Esophagus mucosa (tissue), 1 donor: ENCODE measurements at regions not wholly inside any gene's neighbourhood (a gene's known extent, or its start where the extent isn't known, plus 50 kb on each side); places are given as distances from the start of the nearest gene placed in this dataset.

Source experiments
- ATAC-seq: fragments of 200-7000 bp; cut with Tn5 transposase; one replicate; pipeline ENCODE4 v1.9.1; 2020
- donor health status: DM: yes; HTN: yes; CAD: no.

DNA sequence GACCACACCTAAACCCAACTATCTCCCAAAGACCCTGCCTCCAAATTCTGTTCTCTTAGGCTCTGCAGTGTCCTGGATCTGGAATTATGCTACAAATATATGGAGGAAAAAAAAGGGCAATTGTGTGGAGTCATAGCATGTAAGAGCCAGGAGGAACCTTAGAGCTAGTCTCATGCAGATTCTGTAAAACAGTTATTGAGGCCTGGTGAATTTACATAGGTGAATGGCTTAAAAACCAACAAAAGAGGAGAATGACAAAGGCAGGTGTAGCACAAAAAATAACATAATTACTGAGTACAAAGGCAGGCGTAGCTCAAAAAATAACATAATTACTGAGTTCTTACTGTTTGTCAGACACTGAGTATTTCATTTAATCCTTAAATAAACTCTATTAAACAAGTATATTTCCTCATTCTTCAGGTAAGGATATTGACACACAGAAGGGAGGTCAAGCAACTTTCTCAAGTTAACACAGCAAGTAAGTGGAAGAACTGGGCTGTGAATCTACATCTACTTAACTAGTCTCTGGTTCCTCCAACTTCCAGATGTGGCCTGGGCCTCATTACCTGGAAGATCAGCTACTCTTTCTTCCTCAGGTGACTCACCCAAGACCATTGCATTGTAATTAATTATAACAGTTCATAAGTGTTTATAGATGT lies 938.9 kb upstream of the TENM4 start:
- ATAC-seq = peak; percentile 91

DNA sequence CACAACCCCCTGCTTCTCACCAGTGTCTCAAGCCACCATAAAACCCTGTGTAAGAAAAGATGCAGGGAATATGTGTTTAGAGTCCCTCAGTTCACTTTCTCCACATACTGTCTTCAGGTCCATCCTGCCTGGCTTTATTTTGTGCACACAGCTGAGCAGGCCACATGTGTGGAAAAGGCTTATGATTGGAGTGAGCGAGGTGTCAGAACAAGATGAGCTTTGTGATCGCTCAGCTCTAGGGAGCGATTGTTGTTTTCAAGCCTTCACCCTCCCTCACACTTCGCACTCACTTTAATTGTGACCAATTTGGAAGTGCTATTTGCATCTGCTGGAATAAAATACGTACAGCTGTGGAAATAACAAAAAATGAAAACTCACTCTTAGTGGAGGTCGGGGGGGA lies 931.1 kb upstream of the TENM4 start:
- ATAC-seq = no peak

- no peak for ATAC-seq
Observed at GRCh38 chr11:80365980-80366379, 925.1 kb upstream of the TENM4 start.

DNA sequence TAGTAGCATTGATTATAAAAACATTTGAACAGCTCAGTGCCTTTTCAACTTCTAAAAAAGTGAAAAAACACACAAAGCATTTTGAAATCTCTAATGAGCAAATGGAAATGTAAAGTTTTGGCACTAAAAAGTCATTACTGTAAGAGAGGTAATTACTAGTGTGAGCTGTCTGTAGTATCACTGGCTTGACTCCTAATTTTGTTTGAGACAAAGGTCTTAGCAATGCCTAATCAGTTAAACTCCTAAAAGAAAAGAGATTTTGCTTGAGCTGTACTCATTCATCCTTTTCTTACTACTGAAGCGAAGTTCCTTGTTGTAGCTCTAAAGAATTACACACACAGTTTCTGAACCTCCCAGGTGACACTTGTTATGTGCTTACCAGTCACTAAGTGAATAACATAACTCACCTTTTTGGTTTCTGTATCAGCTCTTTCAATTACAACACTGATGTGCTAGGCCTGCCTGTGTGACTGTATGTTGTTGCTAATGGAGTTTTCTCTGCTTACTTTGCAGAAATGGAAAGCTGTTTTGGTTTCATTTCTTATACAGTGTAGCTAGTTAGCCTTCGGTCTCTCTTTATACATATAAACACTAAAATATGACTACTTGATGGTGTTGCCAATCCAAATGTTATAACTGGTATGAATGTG lies 924.4 kb upstream of the TENM4 start:
- ATAC-seq = no peak

- peak; percentile 67 for ATAC-seq
Observed at GRCh38 chr11:80362563-80363340, 921.9 kb upstream of the TENM4 start.

DNA sequence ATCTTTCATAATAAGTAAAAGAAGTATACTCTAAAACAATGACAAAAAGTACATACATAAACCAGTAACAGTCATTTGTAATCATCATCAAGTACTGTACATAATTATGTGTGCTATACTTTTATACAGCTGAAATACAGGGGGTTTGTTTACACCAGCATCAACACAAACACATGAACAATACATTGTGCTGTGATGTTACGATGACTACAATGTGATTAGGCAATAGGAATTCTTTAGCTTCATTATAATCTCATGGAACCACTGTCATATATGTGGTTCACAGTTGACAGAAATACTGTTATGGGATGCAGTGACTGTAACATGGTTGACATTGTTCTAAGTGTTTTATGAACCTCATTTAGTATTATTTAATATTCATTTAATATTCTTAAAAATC lies 914.4 kb upstream of the TENM4 start:
- no peak for ATAC-seq

- no peak for ATAC-seq
Observed at GRCh38 chr11:80350541-80350940, 909.7 kb upstream of the TENM4 start.

- no peak for ATAC-seq
Observed at GRCh38 chr11:80349997-80350396, 909.2 kb upstream of the TENM4 start.

DNA sequence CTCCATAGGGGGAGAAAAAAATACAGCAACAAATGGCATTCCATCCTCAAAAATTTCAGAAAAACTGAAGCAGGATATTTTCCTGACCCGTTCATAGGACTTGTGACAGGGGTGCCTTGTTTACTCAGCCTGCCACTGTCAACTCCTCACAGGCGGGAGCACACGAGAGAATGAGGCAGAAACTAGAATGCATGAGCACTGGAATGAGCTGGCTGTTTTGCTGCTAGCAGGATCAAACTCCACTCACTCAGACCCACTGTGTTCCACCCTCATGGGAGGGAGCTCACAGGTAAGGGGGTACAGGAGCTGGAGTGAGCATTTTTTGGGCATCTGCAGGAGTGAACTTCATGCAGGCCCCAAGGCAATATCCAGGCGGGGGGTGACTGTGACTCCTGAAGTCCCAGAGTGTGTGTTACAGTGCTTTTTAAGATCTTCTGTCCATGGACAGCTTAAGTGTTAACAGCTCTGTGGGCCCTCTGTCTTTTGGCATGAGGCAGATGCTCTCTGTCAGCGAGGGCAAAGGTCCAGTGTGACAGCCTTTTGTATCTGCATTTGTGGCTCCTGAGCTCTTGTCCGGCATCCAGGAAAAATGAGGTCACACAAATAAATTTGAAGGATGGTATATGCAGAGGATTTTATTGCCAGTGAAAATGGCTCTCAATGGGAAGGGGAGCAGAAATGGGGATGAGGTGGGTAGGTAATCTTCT lies 905.7 kb upstream of the TENM4 start:
- no peak for ATAC-seq

GRCh38 chr11:80343436-80343835 lies 902.6 kb upstream of the TENM4 start:
- no peak for ATAC-seq

DNA sequence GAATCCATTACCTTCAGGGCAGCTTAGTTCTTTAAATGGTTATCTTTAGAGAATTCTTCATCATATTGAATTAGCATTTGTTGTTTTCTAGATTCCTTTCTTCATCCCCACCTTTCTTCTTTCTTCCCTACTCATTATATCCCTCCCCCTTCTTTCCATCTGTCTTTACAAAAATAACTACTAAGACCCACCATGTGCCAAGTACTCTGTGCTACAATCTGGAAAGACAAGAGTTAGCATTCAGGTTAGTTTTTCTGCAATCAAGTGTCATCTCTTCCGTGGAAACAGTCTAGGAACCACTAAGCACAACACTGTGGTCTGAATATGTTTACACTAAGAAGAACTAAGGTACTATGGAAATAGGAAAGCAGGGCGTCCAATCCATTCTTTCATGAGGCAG lies 897.4 kb upstream of the TENM4 start:
- no peak for ATAC-seq

- ATAC-seq = no peak
Observed at GRCh38 chr11:80331694-80332093, 890.9 kb upstream of the TENM4 start.

GRCh38 chr11:80330264-80330663 lies 889.4 kb upstream of the TENM4 start:
- ATAC-seq = peak; percentile 90

GRCh38 chr11:80328774-80329173 lies 887.9 kb upstream of the TENM4 start:
- no peak for ATAC-seq

DNA sequence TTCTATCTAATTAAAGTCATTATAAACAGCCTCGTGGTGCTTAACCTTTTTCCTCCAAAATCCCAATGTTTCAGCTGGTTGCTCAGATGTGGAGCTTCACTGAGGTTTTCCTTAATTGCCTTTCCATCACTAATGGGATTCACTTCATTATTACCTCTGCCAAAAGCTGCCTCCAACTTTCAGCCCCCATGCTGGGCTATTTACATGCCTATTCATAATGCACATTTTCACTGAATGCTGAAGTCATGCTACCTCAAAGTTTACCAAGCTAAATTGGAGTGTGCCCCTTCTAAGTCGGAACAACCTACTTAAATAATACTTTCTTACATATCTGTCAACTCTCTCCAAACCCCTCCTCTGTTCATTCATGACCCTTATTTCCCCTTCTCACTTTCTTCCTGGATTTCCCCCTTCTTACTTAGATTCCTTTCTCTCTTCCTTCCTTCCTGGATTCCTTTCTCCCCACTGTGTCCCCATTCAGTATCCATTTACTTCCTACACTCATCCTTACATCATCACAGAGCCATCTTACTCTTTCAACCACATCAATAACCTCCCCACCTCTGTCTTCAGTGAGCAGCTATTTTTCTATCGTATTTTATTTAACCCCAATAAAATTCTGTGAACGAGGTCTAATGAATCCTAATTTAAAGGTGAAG lies 887.3 kb upstream of the TENM4 start:
- no peak for ATAC-seq

DNA sequence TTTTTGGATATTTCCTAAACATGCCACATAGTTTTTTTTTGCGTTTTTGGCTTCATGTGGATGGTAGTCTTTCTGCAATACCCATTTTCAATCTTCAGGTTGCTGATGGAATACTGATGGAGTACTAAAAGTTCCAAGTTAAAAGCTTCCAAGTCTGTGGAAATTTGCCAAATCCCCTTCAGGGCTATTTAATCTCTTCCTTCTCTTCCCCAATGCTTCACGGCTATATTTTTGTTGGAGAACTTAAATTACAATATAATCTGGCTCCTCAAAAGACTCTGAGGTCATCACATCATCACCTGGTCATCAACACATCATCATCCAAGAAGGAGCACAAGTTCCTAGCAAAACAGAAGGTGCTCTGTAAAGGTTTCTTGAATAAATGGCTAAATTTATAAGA lies 881.0 kb upstream of the TENM4 start:
- ATAC-seq = no peak

DNA sequence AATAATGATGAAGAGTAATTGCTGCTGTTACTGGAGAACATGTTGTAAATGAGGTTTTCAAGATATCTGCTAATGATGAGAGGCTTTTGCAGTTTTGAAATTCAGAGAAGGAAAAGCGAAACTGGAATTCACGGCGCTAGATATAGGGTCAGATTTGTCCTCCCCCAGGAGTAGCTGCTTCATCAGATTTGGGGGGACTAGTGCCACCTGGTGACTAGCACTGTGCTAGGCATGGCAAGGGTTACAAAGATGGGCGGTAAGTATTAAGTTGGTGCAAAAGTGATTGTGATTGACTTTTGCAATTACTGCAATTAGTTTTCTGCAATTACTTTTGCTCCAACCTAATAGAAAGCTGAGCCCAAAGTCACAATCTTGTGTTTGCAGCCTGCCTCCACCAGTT lies 879.9 kb upstream of the TENM4 start:
- no peak for ATAC-seq

GRCh38 chr11:80320226-80320625 lies 879.4 kb upstream of the TENM4 start:
- no peak for ATAC-seq

DNA sequence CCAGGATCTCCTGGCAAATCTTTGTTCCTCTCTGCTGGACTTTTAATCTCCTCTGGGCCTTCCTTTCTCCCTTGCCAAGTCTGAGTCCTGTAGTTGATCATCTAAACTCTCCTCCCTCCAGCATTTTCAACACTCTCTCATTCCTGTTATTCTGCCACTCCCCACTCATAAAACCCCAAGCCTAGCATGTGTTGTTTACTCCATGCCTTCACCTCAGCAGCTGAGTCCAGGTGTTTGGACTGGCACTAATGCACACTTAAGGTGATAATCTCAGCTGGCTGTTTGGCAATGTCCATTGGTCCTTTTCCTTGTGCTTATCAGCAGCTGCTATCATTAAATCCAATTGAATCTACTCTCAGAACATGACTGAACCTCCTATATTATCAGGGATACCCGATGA lies 876.8 kb upstream of the TENM4 start:
- ATAC-seq = no peak

GRCh38 chr11:80315200-80315599 lies 874.4 kb upstream of the TENM4 start:
- ATAC-seq = no peak

GRCh38 chr11:80309301-80309700 lies 868.5 kb upstream of the TENM4 start:
- no peak for ATAC-seq

GRCh38 chr11:80307676-80308075 lies 866.8 kb upstream of the TENM4 start:
- ATAC-seq = no peak
